ENCODE measurements at regions not wholly inside any gene's neighbourhood (a gene's known extent, or its start where the extent isn't known, plus 50 kb on each side); places are given as distances from the start of the nearest gene placed in this dataset.

DNA sequence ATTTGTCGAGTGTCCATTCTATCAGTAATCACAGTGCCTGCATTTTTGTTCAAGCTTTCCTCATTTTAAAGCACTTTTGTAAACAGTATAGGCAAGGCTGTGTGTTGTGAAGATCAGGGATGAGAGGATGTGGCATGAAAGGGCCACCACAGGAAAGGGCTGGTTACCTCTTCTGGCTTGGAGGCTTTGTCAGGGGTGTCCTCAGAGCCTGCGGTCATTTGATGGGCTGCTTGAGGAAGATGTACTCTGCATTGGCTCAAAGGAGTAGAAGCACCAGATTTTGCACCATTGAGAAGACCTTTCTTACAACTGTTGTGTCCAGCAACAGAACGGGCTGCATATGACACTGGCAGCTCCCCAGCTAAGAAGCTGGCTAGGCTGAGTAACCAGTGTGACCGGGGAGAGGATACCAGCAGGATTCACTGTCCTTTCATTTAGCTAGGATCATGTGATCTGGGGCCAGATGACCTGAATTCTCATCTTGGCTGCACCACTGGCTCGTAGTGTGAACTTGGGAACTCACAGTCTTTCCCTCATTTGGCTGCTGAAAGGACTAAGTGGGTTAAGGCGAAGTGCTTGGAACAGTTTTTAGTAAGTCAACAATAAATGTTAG is 380.2 kb downstream of the FGF9 start:
- DNase-seq, result no peak
- TF ChIP-seq POLR2AphosphoS5 (IDR thresholded peaks at IDR 0.05) (no peak), POLR2A (IDR thresholded peaks at IDR 0.05) (no peak), EP300 (IDR thresholded peaks at IDR 0.05) (no peak)
- TF ChIP-seq, protein P1, sequence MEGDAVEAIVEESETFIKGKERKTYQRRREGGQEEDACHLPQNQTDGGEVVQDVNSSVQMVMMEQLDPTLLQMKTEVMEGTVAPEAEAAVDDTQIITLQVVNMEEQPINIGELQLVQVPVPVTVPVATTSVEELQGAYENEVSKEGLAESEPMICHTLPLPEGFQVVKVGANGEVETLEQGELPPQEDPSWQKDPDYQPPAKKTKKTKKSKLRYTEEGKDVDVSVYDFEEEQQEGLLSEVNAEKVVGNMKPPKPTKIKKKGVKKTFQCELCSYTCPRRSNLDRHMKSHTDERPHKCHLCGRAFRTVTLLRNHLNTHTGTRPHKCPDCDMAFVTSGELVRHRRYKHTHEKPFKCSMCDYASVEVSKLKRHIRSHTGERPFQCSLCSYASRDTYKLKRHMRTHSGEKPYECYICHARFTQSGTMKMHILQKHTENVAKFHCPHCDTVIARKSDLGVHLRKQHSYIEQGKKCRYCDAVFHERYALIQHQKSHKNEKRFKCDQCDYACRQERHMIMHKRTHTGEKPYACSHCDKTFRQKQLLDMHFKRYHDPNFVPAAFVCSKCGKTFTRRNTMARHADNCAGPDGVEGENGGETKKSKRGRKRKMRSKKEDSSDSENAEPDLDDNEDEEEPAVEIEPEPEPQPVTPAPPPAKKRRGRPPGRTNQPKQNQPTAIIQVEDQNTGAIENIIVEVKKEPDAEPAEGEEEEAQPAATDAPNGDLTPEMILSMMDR (IDR thresholded peaks at IDR 0.05), result no peak
- WGBS, 2 donors, result 89% methylated on average over 6 of the region's 6 CpGs

DNA sequence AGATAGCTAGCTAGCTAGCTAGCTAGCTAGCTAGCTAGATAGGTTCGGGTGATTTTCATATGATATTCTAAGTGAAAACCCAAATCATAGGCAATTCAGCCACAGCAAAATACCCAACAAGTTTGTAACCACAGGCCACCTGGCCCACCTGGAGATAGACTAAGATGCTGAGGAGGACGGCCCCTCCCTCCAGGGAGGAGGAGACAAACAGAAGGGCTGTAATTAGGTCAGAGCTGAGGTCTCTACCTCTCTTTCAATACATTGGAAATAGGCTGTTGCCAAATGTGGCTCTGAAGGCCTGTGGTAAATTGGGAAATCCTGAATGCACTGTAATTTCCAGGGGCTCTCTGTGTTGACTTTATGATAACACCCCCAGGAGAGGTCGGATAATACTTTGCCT is 382.2 kb downstream of the FGF9 start:
- H3K27me3 ChIP-seq, result no peaks in the 10 kb centered on the region
- intact Hi-C loops (cut with DNase I), result no loop called here
- H3K4me3 ChIP-seq, result no peak overlapping the region
- 80 to 86% methylated on average over 3 of the region's 3 CpGs for WGBS, 2 donors
- H3K36me3 ChIP-seq, result no peaks in the 10 kb centered on the region
- no peaks in the 10 kb centered on the region for H3K4me1 ChIP-seq
- no peak overlapping the region for H3K27ac ChIP-seq
- DNase-seq, result no peak
- no peaks in the 10 kb centered on the region for H3K9me3 ChIP-seq
- TF ChIP-seq POLR2AphosphoS5 (IDR thresholded peaks at IDR 0.05), result no peak
- no peak for TF ChIP-seq POLR2A (IDR thresholded peaks at IDR 0.05)
- TF ChIP-seq EP300 (IDR thresholded peaks at IDR 0.05), result no peak
- TF ChIP-seq, protein P1 (IDR thresholded peaks at IDR 0.05), result no peak

More for the DNA sequence above, 380.2 kb downstream of the FGF9 start:
- H3K27ac ChIP-seq, result no peak overlapping the region
- no peaks in the 10 kb centered on the region for H3K36me3 ChIP-seq
- intact Hi-C loops (cut with DNase I), result no loop called here
- no peaks in the 10 kb centered on the region for H3K27me3 ChIP-seq
- no peaks in the 10 kb centered on the region for H3K4me1 ChIP-seq
- H3K9me3 ChIP-seq, result no peaks in the 10 kb centered on the region
- no peak overlapping the region for H3K4me3 ChIP-seq

DNA sequence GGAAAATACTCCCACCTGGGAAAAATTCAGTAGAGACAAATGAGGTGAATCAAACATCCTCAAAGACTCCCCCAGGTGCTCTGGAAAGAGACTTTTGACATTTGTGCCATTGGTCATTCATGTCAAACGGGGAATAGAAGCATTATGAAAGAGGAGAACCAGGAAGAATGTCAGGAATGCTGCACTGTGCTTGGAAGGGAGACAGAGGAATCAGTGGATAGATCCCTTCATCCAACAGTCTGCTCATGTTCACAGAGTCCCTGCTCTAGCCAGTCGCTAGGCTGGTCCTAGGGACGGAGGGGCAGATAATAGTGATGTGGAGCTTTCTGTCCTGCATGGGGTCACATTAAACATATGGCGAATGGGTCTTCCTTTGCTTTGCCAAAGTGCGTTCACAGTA is 384.4 kb downstream of the FGF9 start:
- intact Hi-C loops (cut with DNase I), result no loop called here
- WGBS, 2 donors, result 62 to 71% methylated on average over 5 of the region's 5 CpGs
- Histone ChIP-seq H3K27me3 (no peaks in the 10 kb centered on the region), H3K4me3 (no peak overlapping the region), H3K4me1 (no peaks in the 10 kb centered on the region), H3K9me3 (no peaks in the 10 kb centered on the region), H3K27ac (no peak overlapping the region), H3K36me3 (no peaks in the 10 kb centered on the region)
- no peak for DNase-seq
- no peak for TF ChIP-seq POLR2A (IDR thresholded peaks at IDR 0.05)

DNA sequence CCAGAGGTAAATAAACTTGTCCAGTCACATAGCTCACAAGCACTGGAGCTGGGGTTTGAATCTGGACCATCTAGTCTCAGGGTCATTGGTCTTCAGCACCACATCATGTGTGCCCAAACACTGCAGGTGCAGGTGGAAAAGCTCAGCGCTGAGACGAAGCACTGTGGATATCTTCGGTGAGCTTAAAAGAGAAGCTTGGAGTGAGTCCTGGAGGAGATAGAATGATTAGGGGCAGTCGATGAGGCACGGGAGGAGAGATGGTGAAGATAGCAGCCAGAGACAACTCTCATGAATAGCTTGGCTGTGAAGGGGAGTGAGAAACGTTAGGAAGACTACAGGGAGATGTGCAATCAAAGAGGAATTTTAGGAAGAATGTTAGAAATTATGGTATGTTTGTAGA is 389.3 kb downstream of the FGF9 start:
- WGBS, 2 donors, result 81 to 82% methylated on average over 6 of the region's 6 CpGs
- DNase-seq, result no peak
- no peaks in the 10 kb centered on the region for H3K36me3 ChIP-seq
- no peak overlapping the region for H3K4me3 ChIP-seq
- no peak for TF ChIP-seq POLR2AphosphoS5 (IDR thresholded peaks at IDR 0.05)
- no peak for TF ChIP-seq EP300 (IDR thresholded peaks at IDR 0.05)
- no peak for TF ChIP-seq POLR2A (IDR thresholded peaks at IDR 0.05)
- TF ChIP-seq, protein P1 (IDR thresholded peaks at IDR 0.05), result no peak
- H3K4me1 ChIP-seq, result peaks cover 0 to 4% (median 0%) of the 10 kb centered on the region in 4 donors
- H3K27ac ChIP-seq, result no peak overlapping the region
- no peaks in the 10 kb centered on the region for H3K27me3 ChIP-seq
- H3K9me3 ChIP-seq, result no peaks in the 10 kb centered on the region
- intact Hi-C loops (cut with DNase I), result no loop called here

DNA sequence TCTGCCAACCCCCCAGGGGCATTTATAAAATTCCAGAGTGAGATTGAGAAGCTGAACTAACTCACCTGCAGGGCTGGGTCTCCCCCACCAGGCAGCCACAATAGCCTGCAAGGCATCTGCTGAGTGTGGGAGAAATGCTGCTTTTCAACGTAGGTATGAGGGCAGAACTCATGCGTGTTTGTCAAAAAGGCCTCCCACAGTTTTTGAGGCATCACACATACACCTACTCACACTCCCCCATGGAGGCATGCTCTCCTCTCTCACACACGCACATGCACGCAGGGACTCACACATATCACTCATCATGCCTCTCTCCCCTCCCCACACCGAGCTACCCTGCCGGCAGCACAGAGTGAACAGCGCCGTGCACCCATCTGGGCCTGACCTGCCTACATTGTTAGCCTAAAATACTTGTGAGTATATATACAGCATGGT is 390.5 kb downstream of the FGF9 start:
- Histone ChIP-seq H3K27me3 (no peaks in the 10 kb centered on the region), H3K4me3 (no peak overlapping the region), H3K9me3 (no peaks in the 10 kb centered on the region), H3K36me3 (no peaks in the 10 kb centered on the region), H3K4me1 (peaks cover 0 to 4% (median 0%) of the 10 kb centered on the region in 4 donors), H3K27ac (no peak overlapping the region)
- 70 to 86% methylated on average over 8 of the region's 8 CpGs for WGBS, 2 donors
- intact Hi-C loops (cut with DNase I), result no loop called here
- DNase-seq, result no peak
- no peak for TF ChIP-seq EP300 (IDR thresholded peaks at IDR 0.05)
- TF ChIP-seq, protein P1 (IDR thresholded peaks at IDR 0.05), result no peak
- TF ChIP-seq POLR2AphosphoS5 (IDR thresholded peaks at IDR 0.05), result no peak
- TF ChIP-seq POLR2A (IDR thresholded peaks at IDR 0.05), result no peak
